ENCODE measurements at regions not wholly inside any gene's neighbourhood (a gene's known extent, or its start where the extent isn't known, plus 50 kb on each side); places are given as distances from the start of the nearest gene placed in this dataset.

GRCh38 chr10:131646551-131647525, 254.0 kb upstream of the PPP2R2D start:
- no peak for FAIRE-seq
- DNase-seq (ENCODE audit: insufficient read length, low spot score): no peak

- FAIRE-seq (no peak), DNase-seq (ENCODE audit: insufficient read length, low spot score) (no peak)
Observed at GRCh38 chr10:131647789-131648188, 253.0 kb upstream of the PPP2R2D start.

GRCh38 chr10:131648386-131649020, 252.3 kb upstream of the PPP2R2D start:
- FAIRE-seq (no peak), DNase-seq (ENCODE audit: insufficient read length, low spot score) (no peak)

- no peak for FAIRE-seq
- DNase-seq (ENCODE audit: insufficient read length, low spot score): no peak
Observed at GRCh38 chr10:131649617-131650016, 251.2 kb upstream of the PPP2R2D start.

GRCh38 chr10:131650169-131650705, 250.6 kb upstream of the PPP2R2D start:
- no peak for DNase-seq (ENCODE audit: insufficient read length, low spot score)
- FAIRE-seq: no peak

GRCh38 chr10:131650771-131651673, 249.8 kb upstream of the PPP2R2D start:
- DNase-seq (ENCODE audit: insufficient read length, low spot score) (no peak), FAIRE-seq (no peak)

- FAIRE-seq: no peak
Observed at GRCh38 chr10:131651674-131652437, 249.0 kb upstream of the PPP2R2D start.

GRCh38 chr10:131652438-131653139, 248.2 kb upstream of the PPP2R2D start:
- no peak for FAIRE-seq
- no peak for DNase-seq (ENCODE audit: insufficient read length, low spot score)

More at GRCh38 chr10:131651674-131652437, 249.0 kb upstream of the PPP2R2D start:
- no peak for DNase-seq (ENCODE audit: insufficient read length, low spot score)

- DNase-seq (ENCODE audit: insufficient read length, low spot score): no peak
- no peak for FAIRE-seq
Observed at GRCh38 chr10:131653140-131653539, 247.7 kb upstream of the PPP2R2D start.

- DNase-seq (ENCODE audit: insufficient read length, low spot score): no peak
- no peak for FAIRE-seq
Observed at GRCh38 chr10:131653554-131654470, 247.0 kb upstream of the PPP2R2D start.

- no peak for DNase-seq (ENCODE audit: insufficient read length, low spot score)
- no peak for FAIRE-seq
Observed at GRCh38 chr10:131654471-131655087, 246.2 kb upstream of the PPP2R2D start.

- DNase-seq (ENCODE audit: insufficient read length, low spot score) (no peak), FAIRE-seq (no peak)
Observed at GRCh38 chr10:131655101-131655849, 245.5 kb upstream of the PPP2R2D start.

GRCh38 chr10:131656009-131656408, 244.8 kb upstream of the PPP2R2D start:
- DNase-seq (ENCODE audit: insufficient read length, low spot score): no peak
- no peak for FAIRE-seq

- no peak for DNase-seq (ENCODE audit: insufficient read length, low spot score)
- no peak for FAIRE-seq
Observed at GRCh38 chr10:131656431-131656841, 244.4 kb upstream of the PPP2R2D start.

- no peak for FAIRE-seq
- no peak for DNase-seq (ENCODE audit: insufficient read length, low spot score)
Observed at GRCh38 chr10:131657318-131657984, 243.4 kb upstream of the PPP2R2D start.

- DNase-seq (ENCODE audit: insufficient read length, low spot score) (no peak), FAIRE-seq (no peak)
Observed at GRCh38 chr10:131657985-131658330, 242.8 kb upstream of the PPP2R2D start.
